Activated gamma-delta T cell treated with Interleukin-2 at 50 U/mL for 16 hours (primary cell): ENCODE measurements at regions not wholly inside any gene's neighbourhood (a gene's known extent, or its start where the extent isn't known, plus 50 kb on each side); places are given as distances from the start of the nearest gene placed in this dataset.
"Not testable (repeated sequence)": the region's sequence is repeated elsewhere in the genome, so short reads cannot be mapped to it uniquely, and the experiment has no call there.

Experiments
- DNase-seq: peaks from one replicate; pipeline ENCODE4 v3.0.0-alpha.2; 2020

DNA sequence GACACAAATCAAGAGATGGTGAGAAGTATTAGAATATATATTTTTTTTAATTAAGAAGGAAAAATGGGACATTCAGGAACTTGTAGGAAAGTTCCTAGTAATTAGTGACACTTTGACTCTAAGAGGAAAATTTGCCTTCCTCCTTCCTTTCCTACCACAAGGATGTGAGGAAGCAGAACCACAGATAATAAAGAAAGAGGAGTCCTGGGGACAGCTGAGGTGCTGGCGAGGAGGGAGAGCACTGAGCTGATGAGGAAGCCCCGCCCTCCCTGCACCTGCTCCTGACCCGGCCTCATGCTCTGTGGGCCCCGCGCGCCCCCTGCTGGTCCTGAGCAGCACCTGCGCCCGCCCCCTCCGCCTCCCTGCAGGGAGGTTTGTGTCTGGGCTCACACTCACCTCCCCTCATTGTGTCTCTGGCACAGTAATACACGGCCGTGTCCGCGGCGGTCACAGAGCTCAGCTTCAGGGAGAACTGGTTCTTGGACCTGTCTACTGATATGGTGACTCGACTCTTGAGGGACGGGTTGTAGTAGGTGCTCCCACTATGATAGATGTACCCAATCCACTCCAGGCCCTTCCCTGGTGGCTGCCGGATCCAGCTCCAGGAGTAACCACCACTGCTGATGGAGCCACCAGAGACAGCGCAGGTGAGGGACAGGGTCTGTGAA, 822.6 kb downstream of the TMEM121 start:
- DNase-seq: peak; percentile 91

DNA sequence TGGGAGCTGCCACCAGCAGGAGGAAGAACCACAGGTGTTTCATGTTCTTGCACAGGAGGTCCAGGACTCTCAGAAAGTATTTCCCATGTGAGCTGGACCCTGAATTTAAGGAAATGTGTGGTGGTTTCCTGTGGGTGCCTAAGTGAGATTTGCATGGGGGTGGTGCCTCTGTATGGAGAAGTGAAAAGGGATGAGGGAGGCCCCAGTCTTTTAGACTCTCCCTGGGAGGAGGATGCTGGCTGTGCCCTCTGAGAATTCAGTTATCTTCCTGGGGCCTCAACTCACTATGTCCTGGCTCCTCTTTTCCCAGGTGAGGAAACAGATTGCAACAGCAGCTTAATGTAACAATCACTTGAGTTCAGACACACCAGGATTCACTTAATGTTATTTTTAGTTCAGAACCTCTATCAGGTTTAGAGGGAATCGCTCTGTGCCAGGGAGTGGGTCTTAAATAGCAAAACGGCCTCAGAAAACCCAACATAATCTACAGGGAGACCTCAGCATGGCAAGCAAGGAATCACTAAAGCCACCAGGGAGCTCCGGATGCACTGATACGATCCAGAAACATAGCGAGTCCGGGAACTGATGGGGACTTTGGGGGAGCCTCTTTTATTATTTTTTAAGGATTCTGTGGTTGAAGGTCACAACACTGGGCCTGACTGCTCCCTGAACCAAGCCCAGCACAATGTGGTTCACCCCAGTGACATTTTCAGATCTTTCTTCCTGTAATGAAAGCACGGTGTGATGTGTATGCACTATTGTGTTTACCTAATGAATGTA, 823.5 kb downstream of the TMEM121 start:
- not testable (repeated sequence) for DNase-seq

DNA sequence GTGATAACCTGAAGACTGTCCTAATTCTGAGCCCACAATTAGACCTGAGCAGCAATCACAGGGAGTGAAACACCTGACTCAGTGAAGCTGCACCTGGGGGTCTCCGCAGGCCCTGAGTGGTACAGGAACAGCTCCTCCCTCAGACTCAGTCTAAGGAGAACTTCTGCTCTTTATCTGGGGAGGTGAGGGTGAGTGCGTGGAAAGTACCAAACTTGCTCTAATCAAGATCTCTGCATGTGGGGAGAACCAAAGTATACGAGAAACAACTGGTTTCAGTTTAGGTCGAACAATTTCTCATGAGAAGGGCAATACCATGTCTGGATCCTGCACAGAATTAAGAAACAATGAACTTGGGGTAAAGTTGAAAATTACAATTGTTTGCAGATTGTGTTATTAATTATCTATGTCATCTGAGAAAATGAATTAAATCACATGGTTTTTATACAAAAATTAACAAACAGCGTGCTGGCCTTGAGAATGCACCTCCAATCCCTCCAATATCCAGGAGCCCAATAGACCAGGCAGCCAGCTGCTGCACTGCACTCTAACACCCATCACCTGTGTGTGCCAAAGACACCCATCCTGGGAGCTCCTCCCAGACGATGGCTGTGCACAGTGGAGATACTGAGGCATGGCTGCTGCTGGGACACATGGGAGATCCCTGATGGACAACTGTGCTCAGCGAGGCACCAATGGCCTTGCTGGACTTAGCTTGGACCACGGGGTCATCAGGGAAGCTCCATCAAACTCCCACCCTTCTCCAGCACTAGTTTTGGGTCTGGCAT, 828.8 kb downstream of the TMEM121 start:
- not testable (repeated sequence) for DNase-seq

DNA sequence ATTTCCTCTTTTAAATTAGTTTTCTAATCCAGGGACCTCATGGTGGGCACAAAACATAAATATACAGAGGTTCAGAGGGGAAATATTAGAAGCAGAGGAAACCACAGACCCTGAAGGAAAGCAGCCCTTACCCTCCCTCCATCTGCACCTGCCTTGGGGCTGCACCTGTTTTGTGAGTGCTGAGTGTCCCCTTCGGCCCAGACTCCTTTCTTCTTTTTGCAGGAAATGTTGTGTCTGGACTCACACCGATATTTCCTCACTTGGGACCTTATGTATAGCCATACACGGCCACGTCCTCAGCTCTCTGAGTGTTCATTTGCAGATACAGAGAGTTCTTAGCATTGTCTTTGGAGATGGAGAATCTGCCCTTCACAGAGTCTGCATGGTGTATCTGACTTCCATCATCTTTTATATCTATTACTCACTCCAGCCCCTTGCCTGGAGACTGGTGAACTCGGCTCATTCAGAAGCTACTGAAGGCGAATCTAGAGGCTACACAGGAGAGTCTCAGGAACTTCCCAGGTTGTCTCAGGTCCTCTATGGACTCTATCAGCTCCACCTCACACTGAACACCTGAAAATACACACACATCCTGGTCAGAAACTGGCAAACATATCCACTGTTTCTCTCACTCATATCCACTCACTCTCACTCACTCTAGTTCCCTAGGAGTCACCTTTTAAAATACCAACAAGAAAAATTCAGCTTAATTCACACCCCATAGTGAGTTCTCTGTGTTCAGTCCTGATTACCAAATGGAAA, 829.7 kb downstream of the TMEM121 start:
- not testable (repeated sequence) for DNase-seq

DNA sequence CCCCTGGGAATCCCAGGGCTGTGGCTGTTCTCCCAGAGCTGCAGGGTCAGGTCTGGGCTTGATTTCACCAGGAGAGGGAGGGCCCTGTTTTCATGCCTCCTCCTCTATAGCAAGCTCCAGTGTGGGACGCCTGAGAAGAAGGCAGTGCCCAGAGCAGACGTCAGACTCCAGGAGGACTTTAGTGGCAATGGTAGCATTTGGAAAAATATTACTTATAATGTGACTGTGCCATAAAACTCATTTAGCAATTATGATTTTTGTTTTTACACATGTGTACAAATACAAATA, 830.2 kb downstream of the TMEM121 start:
- DNase-seq: not testable (repeated sequence)

DNA sequence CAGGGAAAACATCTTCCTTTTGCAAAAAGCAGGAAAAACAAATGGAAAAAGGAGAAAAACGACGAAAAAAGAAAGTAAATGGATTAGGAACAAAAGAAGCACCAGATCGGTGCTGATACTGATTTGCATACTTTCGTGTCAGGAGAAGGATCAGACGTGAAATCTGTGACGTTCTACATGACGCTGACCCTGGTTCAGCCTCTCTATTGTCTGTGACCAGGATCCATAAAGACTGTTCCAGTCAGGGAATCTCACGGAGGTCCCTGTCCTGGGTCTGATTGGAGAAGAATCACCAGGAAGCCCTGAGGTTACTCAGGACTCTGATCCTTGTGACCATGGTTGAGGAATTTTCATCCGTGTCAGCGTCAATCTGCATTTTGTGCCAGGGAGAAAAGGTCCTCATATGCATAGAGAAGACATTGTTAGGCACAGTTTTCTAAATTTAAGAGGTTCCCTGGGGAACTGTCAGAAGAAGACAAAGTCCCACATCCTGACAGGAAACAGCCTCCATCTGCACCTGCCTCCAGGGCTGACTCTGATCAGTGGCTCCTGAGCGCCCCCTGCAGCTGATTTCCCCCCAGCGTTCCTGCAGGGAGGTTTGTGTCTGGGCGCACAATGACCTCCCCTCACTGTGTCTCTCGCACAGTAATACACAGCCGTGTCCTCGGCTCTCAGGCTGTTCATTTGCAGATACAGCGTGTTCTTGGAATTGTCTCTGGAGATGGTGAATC, 832.9 kb downstream of the TMEM121 start:
- DNase-seq: peak; percentile 40

DNA sequence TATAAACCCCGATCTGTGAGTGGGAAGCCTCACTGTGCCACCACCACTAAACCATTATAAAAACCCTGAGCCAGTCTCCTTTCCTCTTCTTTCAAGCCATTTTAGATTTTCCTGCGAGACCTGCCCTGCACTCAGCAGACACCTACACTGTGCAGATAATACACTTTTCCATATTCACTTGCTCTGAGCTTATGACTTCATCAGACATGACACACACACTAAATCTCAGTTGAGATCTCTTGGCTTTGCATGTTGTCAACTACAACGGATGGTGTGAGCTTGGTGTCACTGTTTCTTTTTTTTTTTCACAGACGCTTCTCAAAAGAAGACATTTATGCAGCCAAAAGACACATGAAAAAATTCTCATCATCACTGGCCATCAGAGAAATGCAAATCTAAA, 839.0 kb downstream of the TMEM121 start:
- DNase-seq: not testable (repeated sequence)

DNA sequence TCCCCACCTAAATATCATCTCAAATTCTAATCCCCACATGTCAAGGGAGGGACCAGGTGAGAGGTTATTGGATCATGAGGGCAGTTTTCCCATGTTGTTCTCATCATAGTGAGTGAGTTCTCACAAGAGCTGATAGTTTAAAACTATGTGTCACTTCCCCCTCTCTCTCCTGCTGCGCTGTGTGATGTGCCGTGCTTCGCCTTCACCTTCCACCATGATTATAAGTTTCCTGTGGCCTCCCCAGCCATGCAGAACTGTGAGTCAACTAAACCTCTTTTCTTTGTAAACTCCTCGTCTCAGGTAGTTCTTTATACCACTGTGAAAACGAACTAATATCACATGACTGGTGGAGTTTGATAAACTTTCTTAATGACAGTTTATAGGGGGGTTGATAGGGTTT, 839.5 kb downstream of the TMEM121 start:
- not testable (repeated sequence) for DNase-seq

DNA sequence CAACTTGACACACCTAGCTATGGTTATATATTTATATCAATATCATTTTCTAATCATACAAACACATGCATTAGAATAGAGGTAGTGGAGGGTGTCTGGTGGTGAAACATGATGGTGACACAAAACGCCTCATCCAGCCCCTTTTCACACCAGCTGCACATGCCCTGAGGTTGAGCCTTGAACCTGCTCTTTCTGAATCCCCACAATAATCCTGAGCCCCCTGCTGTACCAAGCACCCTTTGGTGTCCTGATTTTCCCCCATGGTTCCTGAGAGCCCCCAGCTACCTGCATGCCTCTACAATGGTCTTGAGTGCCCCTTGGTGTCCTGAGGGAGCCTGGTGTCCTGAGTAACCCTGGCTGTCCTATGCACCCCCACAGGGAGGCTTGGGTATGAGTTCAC, 840.6 kb downstream of the TMEM121 start:
- not testable (repeated sequence) for DNase-seq

DNA sequence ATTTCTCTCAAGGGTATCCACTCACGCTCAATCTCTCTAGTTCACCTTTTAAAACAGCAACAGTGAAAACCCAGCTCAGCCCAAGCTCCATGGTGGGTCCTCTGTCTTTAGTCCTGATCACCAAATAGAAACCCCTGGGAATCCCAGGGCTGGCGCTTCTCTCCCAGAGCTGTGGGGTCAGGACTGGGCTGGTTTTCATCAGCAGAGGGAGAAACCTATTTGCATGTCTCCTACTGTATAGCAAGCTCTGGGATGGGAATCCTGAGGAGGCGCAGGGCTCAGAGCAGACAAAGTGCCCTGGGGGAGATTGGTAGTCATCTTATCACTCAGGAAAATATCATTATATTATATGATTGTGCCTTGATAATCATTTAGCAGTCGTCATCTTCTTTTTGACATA, 843.1 kb downstream of the TMEM121 start:
- DNase-seq: not testable (repeated sequence)

DNA sequence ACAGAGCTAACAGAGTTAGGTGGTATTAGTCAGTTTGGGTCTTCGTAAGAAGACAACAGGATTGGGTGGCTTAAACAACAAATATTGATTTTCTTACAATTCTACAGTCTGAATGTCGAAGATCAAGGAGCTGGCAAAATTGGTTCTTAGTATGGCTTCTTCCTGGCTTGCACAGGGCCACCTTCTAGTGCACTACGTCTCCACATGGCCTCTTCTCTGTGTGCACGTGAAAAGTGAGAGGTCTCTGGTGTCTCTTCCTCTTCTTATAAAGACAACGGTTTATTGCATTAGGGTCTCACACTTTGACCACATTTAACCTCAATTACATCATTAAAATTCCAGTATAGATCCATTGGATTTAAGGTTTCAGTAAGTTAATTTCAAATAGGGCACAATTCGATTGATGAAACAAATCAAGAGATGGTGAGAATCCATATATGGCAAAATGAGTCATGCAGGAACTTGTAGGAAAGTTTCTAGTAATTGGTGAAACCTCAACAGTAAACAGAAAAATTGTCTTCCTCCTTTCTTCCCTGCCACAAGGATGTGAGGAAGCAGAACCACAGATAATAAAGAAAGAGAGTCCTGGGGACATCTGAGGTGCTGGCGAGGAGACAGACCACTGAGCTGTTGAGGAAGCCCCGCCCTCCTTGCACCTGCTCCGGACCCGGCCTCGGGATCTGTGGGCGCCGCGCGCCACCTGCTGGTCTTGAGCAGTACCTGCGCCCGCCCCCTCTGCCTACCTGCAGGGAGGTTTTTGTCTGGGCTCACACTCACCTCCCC, 846.7 kb downstream of the TMEM121 start:
- peak; percentile 77 for DNase-seq

DNA sequence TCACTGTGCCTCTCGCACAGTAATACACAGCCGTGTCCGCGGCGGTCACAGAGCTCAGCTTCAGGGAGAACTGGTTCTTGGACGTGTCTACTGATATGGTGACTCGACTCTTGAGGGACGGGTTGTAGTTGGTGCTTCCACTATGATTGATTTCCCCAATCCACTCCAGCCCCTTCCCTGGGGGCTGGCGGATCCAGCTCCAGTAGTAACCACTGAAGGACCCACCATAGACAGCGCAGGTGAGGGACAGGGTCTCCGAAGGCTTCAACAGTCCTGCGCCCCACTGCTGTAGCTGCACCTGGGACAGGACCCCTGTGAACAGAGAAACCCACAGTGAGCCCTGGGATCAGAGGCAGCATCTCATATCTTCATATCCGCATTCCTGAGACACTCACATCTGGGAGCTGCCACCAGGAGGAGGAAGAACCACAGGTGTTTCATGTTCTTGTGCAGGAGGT, 847.3 kb downstream of the TMEM121 start:
- not testable (repeated sequence) for DNase-seq

DNA sequence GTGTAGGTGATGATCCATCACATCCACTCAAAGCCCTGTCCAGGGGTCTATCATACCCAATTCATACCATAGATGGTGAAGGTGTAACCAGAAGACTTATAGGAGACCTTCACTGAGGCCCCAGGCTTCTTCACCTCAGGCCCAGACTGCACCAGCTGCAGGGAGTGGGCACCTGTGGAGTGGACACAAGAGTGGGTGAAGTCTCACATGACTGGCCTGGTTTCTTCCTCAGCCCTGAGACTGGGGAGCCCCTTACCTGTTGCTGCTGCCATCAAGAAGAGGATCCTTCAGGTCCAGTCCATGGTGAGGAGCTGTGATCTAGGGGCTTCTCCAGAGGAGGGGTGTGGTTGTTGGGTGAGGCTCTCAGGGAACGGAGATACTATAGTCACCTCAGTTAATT, 851.0 kb downstream of the TMEM121 start:
- DNase-seq: no peak

DNA sequence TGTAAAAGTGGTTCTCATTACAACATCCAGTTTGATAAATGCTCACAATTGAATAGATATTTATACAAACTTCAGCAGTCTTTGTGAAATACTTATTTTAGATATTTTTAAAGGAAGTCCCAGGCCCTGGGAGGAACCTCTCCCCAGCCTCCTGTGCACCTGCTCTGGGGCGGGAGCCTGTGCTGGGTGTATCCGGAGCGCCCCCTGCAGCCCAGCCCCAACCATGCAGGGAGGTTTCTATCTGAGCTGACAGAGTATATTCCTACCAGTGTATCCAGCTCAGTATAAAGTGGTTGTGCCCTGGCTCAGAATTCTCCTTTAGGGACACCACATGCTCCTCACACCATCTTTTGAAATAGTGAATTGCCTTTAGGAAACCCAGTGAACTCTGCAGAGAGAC, 851.8 kb downstream of the TMEM121 start:
- no peak for DNase-seq

DNA sequence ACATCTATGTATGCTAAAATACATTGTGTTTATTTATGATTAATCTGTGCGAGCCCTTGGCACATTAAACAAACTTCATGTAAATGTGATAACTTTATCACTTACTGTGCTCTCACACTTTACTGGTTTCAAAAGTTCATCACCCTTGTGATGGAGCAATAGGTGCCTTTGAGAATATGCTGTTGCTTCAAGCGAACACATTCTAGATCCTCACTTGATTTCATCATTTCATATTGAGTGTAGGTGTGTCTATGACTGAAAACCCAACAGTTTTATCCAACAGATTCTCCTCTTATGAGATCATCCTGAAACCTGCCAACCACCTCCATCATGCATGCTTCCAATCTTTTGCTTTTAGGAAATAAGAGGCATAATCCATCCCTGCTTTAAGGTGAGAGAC, 854.4 kb downstream of the TMEM121 start:
- DNase-seq: no peak

DNA sequence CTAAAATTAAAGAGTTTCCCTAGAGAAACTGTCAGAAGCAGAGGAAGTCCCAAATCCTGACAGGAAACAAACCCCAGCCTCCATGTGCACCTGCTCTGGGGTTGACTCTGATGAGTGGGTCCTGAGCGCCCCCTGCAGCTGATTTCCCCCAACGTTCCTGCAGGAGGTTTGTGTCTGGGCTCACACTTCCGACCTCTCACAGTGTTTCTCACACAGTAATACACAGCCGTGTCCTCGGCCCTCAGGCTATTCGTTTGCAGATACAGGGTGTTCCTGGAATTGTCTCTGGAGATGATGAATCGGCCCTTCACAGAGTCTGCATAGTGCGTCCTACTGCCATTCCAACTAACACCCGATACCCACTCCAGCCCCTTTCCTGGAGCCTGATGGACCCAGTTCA, 862.8 kb downstream of the TMEM121 start:
- not testable (repeated sequence) for DNase-seq

DNA sequence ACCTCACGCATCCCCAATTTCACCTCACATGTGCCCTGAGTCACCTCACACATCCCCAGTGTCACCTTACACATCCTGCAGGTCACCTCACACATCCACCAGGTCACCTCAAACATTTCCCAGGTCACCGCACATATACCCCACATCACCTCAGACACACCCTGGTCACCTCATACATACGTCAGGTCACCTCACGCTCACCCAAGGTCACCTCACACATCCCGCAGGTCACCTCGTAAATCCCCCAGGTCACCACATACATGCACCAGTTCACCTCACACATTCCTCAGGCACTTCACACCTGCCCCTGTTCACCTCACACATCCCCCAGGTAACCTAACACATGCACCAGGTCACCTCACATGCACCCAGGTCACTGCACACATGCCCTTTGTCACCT, 864.0 kb downstream of the TMEM121 start:
- DNase-seq: no peak

DNA sequence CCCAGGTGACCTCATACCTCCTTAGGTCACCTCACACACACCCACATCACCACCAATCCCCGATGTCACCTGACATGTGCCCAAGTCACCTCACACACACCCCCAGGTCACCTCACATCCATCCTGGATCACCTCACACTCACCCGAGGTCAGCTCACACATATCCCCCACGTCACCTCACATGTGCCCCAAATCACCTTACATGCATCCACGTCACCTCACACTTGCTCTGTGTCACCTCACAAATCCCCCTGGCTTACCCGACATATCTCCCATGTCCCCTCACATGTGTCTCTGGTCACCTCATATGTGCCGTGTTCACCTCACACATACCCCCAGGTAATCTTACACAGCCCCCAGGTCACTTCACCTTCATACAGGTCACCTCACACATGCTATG, 864.6 kb downstream of the TMEM121 start:
- DNase-seq: no peak

DNA sequence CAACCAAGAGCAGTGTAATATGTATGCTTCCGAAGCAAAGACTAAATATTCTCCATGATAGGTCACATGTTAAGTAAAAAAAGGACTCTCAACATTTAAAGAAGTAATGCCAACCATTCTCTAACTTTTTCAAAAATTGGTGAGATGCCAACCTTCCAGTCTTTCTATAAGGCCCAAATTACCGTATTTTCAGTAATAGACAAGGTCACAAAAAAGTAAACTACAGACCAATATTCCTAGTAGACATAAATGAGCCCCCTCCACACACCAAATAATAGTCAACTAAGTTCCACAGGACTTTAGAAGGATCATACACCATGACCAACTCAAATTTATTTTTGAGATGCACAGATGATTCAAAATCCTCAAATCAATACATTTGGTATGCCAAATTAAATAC, 867.4 kb downstream of the TMEM121 start:
- DNase-seq: no peak

DNA sequence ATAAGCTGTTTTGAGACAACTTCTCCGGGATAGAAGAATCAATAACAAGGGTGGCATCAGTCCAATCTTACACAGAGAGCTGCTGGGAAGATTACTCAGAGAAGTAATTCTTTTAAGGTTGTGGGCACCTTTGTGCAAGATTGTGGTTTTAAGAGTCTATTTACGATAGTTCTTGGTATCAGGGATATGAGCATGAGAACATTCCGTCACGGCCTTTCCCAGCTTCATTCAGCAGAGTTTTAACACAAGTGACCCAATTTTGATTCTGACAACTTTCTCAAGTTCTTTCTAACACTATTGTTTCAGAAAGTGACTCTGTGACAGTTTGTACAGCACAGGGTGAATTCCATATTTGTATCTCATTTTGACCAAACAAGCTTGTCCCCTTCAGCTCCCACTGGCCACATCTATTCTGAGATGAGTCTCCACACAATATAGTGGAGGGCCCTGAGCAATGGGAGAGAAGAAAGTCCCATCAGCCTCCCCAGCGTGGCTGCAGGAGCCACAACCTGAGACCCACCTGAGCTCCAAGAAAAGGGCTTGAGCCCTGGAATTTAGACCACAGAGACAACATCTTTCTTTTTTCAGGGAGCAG, 869.2 kb downstream of the TMEM121 start:
- no peak for DNase-seq

DNA sequence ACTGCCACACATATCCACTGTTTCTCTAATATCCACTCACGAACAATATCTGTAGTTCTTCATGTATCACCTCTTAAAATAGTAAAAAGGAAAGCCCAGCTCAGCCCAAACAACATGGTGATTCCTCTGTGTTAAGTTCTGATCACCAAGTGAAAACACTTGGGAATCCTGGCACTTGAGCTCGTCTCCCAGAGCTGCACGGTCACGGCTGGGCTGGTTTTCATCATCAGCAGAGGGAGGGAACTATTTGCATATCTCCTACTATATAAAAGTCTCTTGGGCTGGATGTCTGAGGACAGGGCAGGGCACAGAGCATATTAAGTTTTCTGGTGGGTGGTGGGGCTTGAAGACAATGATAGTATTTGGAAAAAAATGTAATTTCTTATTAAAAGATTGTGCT, 870.6 kb downstream of the TMEM121 start:
- DNase-seq: no peak
